ENCODE measurements at regions not wholly inside any gene's neighbourhood (a gene's known extent, or its start where the extent isn't known, plus 50 kb on each side); places are given as distances from the start of the nearest gene placed in this dataset.

- no peak for DNase-seq (ENCODE audit: low spot score)
These were observed 120.2 kb upstream of the PDE5A start for GRCh38 chr4:119748853-119749252.

DNA sequence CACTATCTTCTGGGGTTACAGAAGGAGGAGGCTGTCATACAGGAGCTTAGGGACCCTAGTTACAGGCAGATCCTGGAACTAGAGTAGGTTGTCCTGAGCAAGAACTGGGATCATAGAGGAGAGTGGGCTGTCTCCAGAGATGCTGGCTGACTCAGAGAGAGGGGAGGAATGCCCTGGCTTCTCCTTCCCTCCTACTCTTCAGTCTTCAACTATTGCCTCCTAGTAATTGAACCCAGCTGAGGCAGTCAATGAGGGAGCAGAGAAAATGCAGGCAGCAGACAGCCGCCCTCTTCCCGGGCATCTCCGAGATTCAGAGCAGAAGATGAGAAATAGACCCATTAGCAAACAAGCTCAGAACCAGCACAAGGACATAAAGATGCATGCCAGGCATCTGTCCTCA is 118.3 kb upstream of the PDE5A start:
- DNase-seq (ENCODE audit: low spot score): no peak

GRCh38 chr4:119745351-119745750 is 116.7 kb upstream of the PDE5A start:
- DNase-seq (ENCODE audit: low spot score): no peak

- DNase-seq (ENCODE audit: low spot score): peak; percentile 40
These were observed 116.0 kb upstream of the PDE5A start for GRCh38 chr4:119744580-119744979.

DNA sequence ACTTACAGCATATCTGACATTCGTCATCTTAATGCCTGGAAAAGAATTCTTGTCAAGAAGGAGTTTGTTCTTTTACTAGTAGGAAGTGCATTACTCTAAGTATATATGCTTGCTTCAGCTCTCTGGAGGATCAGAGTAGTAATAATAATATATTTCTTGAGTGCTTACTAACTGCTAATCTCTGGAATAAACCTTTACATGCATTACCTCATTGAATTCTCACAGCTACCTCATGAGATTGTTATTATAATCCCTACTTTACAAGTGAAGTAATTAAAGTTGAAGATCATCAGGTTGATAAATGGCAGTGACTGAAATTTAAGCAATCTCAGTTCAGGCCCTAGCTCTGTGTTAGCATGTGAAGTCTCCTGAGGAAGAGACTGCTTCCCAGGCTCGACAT is 115.0 kb upstream of the PDE5A start:
- DNase-seq (ENCODE audit: low spot score): no peak

DNA sequence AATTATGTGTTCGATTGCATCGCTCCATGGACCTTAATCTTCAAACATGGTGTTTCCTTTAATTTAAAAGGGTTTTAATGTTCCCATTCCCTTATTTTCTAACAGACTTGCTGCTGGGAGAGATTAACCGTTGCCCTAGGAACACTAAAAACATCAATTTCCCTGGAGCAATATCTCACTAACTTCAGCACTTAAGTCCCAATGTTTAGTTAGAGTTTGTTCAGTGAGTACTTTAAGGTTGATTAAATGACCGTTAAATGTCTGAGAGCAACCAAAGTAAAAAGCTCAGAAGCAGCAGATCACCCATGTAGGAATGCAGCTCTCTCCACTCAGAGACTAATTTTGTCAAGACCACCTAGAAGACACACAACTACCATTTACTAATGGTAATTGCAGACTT is 111.2 kb upstream of the PDE5A start:
- no peak for DNase-seq (ENCODE audit: low spot score)

- DNase-seq (ENCODE audit: low spot score): no peak
These were observed 110.3 kb upstream of the PDE5A start for GRCh38 chr4:119738901-119739300.

GRCh38 chr4:119736559-119736958 is 108.0 kb upstream of the PDE5A start:
- DNase-seq (ENCODE audit: low spot score): no peak

DNA sequence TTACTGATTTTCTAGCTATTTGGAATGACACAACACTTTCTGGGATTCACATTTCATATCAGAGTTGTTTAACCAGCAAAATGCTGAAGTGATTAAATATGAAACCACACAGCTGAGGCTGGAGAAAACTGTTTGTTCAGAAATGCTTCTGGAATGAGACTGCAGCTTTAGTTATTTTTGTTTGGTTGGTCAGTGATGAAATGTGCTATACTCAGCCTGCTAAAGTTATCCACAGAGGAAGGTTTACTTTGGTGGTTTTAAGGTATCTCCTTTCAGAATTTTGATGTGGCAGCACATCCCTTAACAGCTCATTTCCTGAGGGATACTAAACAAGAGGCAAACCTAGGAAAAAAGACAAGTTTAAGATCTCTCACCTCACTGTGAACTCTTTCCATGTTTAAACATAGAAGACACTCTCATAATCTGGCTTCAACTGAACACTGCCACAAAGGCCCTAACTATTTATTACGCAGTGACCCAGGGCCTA is 106.6 kb upstream of the PDE5A start:
- DNase-seq (ENCODE audit: low spot score): peak; percentile 85

- DNase-seq (ENCODE audit: low spot score): peak; percentile 46
These were observed 104.8 kb upstream of the PDE5A start for GRCh38 chr4:119733431-119733830.

GRCh38 chr4:119731778-119732177 is 103.2 kb upstream of the PDE5A start:
- no peak for DNase-seq (ENCODE audit: low spot score)

DNA sequence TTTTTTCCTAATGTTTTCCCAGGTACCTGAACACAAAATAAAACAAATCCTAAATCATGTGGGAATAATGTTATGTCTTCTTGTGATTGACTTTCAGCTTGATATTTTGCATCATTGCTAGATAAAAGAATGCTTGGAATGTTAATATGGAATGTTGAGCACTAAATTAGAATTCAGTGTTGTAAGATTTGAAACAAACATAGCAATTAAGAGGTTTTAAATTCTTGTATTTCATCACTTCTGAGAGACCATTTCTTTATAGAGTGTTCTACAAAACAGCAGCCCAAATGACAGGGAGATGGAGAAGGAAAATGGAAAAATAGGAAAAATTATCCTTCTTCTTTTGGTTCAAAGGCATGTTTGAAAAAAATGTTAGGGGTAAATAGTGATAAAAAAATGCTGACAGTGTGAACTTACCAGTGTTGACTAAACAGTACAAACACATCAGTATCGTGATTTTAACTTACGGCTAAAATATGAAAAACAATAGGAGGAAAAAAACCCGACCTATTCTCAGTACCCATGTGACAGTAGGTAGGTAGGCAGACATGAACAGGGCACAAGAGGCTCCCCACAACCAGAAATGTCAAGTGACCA is 102.6 kb upstream of the PDE5A start:
- peak; percentile 21 for DNase-seq (ENCODE audit: low spot score)

DNA sequence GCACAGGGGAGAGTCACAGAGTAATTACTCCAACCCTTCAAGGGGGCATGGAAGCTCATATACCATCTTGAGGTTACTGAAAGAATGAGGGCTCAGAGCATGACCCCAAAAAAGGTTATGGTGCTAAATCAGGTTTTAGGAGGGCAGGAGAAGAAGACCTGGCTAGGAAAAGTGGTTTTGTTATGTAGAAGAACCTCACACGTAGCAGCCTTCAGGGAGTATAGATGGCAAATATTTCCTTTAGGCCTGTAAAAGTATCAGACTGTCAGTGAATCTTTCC is 102.0 kb upstream of the PDE5A start:
- DNase-seq (ENCODE audit: low spot score): peak; percentile 13

DNA sequence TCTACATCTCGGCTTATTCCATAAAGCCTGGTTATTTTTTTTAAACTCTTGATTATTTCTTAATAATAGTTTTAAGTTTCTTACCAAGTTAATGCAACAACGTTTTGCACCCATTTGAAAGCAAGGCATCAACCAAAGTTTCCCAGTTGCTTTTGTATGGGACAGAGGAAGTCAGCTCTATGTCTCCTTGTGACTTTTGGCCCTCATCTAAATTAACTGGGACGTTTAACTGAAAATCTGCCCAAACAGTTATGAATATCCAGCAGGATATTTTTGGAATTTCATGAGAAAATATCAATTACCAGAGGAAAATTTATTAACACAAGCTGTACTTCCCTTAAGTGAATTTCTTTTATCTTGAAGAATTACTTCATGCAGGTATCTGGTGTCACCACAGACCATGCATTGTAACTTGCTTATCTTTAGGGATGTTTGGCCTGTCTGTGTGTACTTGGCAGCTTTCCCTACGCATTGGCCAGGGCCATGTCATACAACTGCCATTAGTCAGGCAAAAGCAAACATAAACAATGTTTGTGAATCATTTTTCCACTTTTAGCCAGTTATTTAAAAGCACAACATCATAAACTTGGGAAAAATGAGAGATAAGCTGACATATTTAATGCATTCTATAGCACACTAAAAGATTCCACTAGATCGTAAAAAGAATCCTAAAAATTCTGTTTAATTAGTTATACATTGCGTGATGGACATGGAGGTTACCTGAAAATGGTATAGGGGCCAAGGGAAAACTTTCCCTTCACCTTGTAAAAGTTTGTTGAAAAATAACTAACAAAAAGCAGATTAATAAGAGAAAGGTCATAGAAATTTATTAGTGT is 101.4 kb upstream of the PDE5A start:
- peak; percentile 92 for DNase-seq (ENCODE audit: low spot score)

- DNase-seq (ENCODE audit: low spot score): peak; percentile 68
These were observed 100.3 kb upstream of the PDE5A start for GRCh38 chr4:119728692-119729593.

GRCh38 chr4:119728185-119728584 is 99.6 kb upstream of the PDE5A start:
- no peak for DNase-seq (ENCODE audit: low spot score)

DNA sequence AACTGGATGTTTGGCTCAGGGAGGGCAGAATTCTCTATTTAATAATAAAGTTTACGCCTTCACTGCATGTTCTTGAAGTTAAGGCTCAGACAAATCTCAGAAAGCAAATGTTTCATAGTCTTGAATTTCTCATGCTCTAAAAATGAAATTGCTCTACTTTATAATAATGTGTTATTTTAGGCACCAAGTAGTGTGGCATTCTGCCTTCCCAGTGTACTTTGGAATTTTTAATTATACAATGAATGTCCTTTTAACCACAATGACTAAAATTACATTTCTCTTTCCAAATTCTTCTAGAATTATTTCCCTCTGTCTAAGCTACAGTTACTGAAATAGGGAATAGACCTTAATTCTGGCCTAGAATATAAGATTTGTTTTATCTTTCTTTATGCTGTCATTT is 97.9 kb upstream of the PDE5A start:
- peak; percentile 23 for DNase-seq (ENCODE audit: low spot score)

- no peak for DNase-seq (ENCODE audit: low spot score)
These were observed 97.2 kb upstream of the PDE5A start for GRCh38 chr4:119725688-119726330.

- no peak for DNase-seq (ENCODE audit: low spot score)
These were observed 96.4 kb upstream of the PDE5A start for GRCh38 chr4:119725011-119725410.

DNA sequence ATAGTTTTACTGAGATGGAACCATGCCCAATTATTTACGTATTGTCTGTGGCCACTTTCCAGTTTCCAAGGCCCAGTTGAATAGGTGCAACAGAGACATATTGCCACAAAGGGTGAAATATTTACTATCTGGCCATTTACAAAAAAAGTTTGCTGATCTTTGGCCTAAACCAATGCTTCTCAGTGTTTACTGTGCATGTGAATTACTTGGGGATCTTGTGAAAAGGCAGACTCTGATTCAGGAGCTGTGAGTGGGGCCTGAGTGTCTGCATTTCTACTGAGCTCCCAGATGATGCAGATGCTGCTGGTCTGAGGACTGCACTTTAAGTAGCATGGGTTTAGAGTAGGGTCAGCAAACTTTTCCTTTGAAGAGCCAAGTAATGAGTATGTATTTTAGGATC is 94.1 kb upstream of the PDE5A start:
- no peak for DNase-seq (ENCODE audit: low spot score)

- DNase-seq (ENCODE audit: low spot score): peak; percentile 33
These were observed 93.3 kb upstream of the PDE5A start for GRCh38 chr4:119721878-119722277.

Measured in A172 (cell line).